Activated B cell treated with CpG ODN at 0.5 μM for 24 hours (primary cell): ENCODE measurements at regions not wholly inside any gene's neighbourhood (a gene's known extent, or its start where the extent isn't known, plus 50 kb on each side); places are given as distances from the start of the nearest gene placed in this dataset.

ENCODE experiments used
- ATAC-seq: fragments of 200-7000 bp; cut with Tn5 transposase; one replicate; pipeline ENCODE4 v1.10.0; 2021; ENCODE audit warnings: low read depth, mild to moderate bottlenecking, moderate library complexity
- CTCF ChIA-PET: fragments of 350-600 bp; sonication (Branson Sonifier 250); formaldehyde crosslinking; loops from one replicate; lab custom pipeline; 2021; ENCODE audit warnings: antibody characterized with exemption; lab: Charles Lee
- POLR2A ChIA-PET: fragments of 350-600 bp; sonication (Branson Sonifier 250); formaldehyde crosslinking; loops from one replicate; lab custom pipeline; 2021; ENCODE audit warnings: antibody characterized with exemption; lab: Charles Lee
- DNase-seq: peaks from one replicate; pipeline ENCODE4 v3.0.0; 2022
- H3K27ac Mint-ChIP-seq: one replicate; pipeline ENCODE4 v1.8.0; 2020; ENCODE audit warnings: mixed read lengths
- H3K27me3 Mint-ChIP-seq: one replicate; pipeline ENCODE4 v1.8.0; 2021; ENCODE audit warnings: mixed read lengths
- H3K36me3 Mint-ChIP-seq: one replicate; pipeline ENCODE4 v1.8.0; 2021; ENCODE audit warnings: low read depth, mixed read lengths
- H3K4me1 Mint-ChIP-seq: one replicate; pipeline ENCODE4 v1.8.0; 2021; ENCODE audit warnings: mixed read lengths
- H3K4me3 Mint-ChIP-seq: one replicate; pipeline ENCODE4 v1.8.0; 2020; ENCODE audit warnings: mild to moderate bottlenecking, mixed read lengths
- H3K9me3 Mint-ChIP-seq: one replicate; pipeline ENCODE4 v1.8.0; 2020; ENCODE audit warnings: mixed read lengths
- intact Hi-C: fragments of 100-400 bp; cut with micrococcal nuclease; formaldehyde crosslinking; loops from one replicate; pipeline ENCODE4 v1.15.1; 2024
- TF ChIP-seq, protein P1 (sequence below): fragments of 200-600 bp; IDR thresholded peaks from one replicate; pipeline ENCODE4 v1.8.0; 2022; ENCODE audit warnings: antibody characterized with exemption, mild to moderate bottlenecking

DNA sequence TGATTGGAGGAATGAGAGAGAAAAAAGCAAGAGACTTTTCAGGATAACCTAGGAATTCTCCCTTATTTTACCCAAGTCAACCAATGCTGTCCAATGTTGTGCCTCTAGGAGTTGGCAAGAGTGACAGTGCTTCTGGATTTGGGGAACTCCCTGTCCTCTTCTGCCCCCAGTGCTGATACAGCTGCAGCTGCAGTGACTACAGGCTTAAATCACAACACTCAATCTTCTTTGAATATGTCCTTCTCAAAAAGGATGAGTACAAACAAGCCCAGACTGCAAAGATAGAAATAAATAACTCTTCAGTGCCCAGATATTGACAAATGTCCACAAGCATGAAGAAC is 141.0 kb upstream of the COL21A1 start:
- Mint-ChIP-seq H3K4me3 (no peak overlapping the region), H3K4me1 (no peaks in the 10 kb centered on the region), H3K27ac (no peak overlapping the region), H3K36me3 (no peaks in the 10 kb centered on the region), H3K27me3 (no peaks in the 10 kb centered on the region), H3K9me3 (peaks cover 8% of the 10 kb centered on the region)
- TF ChIP-seq, protein P1, sequence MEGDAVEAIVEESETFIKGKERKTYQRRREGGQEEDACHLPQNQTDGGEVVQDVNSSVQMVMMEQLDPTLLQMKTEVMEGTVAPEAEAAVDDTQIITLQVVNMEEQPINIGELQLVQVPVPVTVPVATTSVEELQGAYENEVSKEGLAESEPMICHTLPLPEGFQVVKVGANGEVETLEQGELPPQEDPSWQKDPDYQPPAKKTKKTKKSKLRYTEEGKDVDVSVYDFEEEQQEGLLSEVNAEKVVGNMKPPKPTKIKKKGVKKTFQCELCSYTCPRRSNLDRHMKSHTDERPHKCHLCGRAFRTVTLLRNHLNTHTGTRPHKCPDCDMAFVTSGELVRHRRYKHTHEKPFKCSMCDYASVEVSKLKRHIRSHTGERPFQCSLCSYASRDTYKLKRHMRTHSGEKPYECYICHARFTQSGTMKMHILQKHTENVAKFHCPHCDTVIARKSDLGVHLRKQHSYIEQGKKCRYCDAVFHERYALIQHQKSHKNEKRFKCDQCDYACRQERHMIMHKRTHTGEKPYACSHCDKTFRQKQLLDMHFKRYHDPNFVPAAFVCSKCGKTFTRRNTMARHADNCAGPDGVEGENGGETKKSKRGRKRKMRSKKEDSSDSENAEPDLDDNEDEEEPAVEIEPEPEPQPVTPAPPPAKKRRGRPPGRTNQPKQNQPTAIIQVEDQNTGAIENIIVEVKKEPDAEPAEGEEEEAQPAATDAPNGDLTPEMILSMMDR, result no peak
- ChIA-PET CTCF (no interaction called here), POLR2A (no interaction called here)
- no peak for DNase-seq
- ATAC-seq, result no peak
- intact Hi-C loops, result no loop called here

DNA sequence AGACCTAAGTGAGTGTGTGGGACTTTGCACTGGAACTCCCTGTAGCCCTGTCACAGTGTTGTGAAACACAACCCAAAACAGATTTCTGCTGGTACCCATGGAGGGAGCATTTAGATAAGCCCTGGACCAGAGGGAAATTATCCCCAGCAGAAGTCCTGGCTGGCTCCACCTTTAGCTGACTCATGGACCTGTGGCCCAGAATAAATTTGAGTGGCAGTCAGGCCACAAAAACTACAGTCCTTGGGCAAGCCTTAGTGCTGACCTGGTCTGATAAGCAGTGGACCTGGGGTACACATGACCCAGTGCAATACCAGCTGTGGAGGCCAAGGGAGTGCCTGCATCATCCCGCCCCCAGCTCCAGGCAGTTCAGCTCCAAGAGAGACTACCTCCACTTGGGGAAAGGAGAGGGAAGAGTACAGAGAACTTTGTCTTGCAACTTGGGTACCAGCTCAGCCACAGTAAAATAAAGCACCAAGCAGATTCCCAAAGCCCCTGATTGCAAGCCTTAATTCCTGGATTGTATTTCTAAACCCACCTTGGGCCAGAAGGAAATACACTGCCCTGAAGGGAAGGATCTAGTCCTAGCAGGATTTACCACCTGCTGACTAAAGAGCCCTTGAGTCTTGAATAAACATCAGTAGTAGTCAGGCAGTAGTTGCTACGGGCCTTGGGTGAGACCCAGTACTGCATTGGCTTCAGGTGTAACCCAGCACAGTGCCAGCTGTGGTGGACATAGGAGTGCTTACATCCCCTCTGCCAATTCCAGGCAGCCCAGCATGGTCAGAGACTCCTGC is 140.4 kb upstream of the COL21A1 start:
- Mint-ChIP-seq H3K4me1 (no peaks in the 10 kb centered on the region), H3K9me3 (peaks cover 8% of the 10 kb centered on the region), H3K36me3 (no peaks in the 10 kb centered on the region), H3K4me3 (no peak overlapping the region), H3K27ac (no peak overlapping the region), H3K27me3 (no peaks in the 10 kb centered on the region)
- ChIA-PET POLR2A (no interaction called here), CTCF (no interaction called here)
- intact Hi-C loops, result no loop called here
- DNase-seq (no peak), ATAC-seq (no peak)
- TF ChIP-seq, protein P1, result no peak

DNA sequence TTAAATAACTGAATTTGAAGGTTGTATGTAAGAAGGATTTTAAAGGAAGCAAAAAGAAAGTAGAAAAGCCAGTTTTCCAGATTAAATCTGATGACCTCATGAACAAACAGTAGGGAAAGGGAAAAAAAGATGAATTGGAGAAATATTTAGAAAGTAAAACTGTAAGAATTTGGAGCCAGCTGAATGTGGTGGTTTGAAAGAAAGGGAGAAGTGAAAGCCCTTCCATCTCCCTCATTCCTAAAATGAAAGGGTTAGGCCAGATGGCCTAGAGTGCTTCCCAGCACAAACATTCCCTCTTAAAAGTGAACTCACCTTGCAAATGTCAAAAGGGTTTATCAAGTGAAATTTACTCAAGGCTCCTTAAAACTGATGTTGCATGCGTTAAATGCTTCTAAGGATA is 139.3 kb upstream of the COL21A1 start:
- intact Hi-C loops, result no loop called here
- ChIA-PET CTCF (no interaction called here), POLR2A (no interaction called here)
- Mint-ChIP-seq H3K27ac (no peak overlapping the region), H3K36me3 (no peaks in the 10 kb centered on the region), H3K4me3 (no peak overlapping the region), H3K9me3 (peaks cover 8% of the 10 kb centered on the region), H3K4me1 (no peaks in the 10 kb centered on the region), H3K27me3 (no peaks in the 10 kb centered on the region)
- TF ChIP-seq, protein P1, result no peak
- no peak for DNase-seq
- ATAC-seq, result no peak

DNA sequence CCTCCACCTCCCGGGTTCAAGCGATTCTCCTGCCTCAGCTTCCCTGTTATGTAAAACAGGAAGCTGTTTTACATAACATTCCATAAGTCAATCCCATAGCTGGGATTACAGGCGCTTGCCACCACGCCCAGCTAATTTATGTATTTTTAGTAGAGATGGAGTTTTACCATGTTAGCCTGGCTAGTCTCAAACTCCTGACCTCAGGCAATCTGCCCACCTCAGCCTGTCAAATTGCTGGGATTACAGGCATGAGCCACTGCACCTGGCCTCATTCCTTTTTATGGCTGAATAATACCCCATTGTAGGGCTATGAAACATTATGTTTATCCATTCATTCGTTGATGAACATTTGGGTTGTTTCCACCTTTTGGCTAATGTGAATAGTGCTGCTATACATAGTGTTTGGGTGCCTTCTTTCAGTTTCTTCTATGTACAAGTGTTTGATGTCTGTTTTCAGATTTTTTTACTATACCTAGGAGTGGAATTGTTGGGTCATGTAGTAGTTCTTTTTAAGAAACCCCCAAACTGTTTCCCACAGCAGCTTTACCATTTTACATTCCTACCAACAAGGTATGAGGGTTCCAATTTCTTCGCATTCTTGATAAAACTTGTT is 138.7 kb upstream of the COL21A1 start:
- ATAC-seq, result no peak
- H3K9me3 Mint-ChIP-seq, result peaks cover 8% of the 10 kb centered on the region
- no peak for DNase-seq
- POLR2A ChIA-PET, result no interaction called here
- no peaks in the 10 kb centered on the region for H3K36me3 Mint-ChIP-seq
- H3K4me1 Mint-ChIP-seq, result no peaks in the 10 kb centered on the region
- CTCF ChIA-PET, result no interaction called here
- intact Hi-C loops, result no loop called here
- H3K27me3 Mint-ChIP-seq, result no peaks in the 10 kb centered on the region
- TF ChIP-seq, protein P1, result no peak
- H3K27ac Mint-ChIP-seq, result no peak overlapping the region
- H3K4me3 Mint-ChIP-seq, result no peak overlapping the region

DNA sequence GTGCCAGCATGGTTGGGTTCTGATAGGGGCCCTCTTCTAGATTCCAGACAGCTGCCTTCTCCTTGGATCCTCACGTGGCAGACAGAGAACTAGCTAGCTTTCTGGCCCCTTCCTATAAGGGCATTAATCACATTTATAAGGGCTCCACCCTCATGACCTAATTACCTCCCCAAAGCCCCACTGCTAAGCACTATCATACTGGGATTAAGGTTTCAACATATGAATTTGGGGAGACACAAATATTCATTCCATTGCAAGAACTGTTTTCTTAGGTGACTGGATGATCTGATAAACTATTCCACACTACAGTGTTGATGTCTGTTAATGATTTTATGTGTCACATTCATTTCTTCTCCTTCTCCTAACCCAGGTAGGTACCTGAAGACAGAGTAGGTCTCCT is 135.8 kb upstream of the COL21A1 start:
- Mint-ChIP-seq H3K27me3 (no peaks in the 10 kb centered on the region), H3K4me1 (no peaks in the 10 kb centered on the region), H3K9me3 (no peaks in the 10 kb centered on the region), H3K27ac (no peak overlapping the region), H3K36me3 (no peaks in the 10 kb centered on the region), H3K4me3 (no peak overlapping the region)
- ChIA-PET POLR2A (no interaction called here), CTCF (no interaction called here)
- no peak for DNase-seq
- TF ChIP-seq, protein P1, result no peak
- ATAC-seq, result no peak
- intact Hi-C loops, result no loop called here
